ENCODE measurements at regions not wholly inside any gene's neighbourhood (a gene's known extent, or its start where the extent isn't known, plus 50 kb on each side); places are given as distances from the start of the nearest gene placed in this dataset.
"Not testable (repeated sequence)": the region's sequence is repeated elsewhere in the genome, so short reads cannot be mapped to it uniquely, and the experiment has no call there.

- DNase-seq (ENCODE audit: low read depth, low spot score) = no peak
These were observed 219.6 kb downstream of the RND3 start for GRCh38 chr2:150267651-150268415.

DNA sequence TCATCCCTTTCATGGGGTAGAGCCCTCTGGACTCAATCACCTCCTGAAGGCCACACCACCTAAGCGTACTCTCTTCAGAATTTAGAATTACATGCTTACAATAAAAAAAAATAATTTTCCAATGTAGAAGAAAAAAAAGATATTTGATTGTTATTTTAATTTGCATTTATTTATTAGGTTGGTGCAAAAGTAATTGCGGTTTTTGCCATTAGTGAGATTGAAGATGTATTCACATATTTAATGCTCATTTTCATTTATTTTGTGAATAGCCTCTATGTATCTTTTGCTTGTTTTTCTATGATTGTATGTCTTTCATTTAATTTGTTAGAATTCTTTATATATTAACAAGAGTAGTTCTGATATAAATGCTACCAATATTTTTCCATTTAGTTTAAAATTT, 220.5 kb downstream of the RND3 start:
- no peak for DNase-seq (ENCODE audit: low read depth, low spot score)

DNA sequence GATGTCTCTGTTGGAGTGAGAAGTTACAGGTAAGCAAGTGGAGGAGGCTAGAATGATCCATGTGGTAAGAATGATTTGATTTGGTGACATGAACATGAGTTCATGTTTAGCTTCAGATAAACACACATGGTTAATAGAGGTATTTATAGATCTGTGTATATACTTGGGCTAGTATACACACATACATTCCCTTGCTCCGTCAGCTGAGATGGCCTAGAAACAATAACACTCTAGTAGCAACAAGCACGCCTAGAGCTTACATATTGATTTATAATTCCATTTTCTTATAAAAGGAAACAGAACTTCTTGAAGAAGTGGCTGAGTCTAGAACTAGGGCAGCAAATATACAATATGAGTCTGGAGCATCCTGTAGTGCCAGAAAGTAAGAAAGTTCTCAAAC, 223.0 kb downstream of the RND3 start:
- DNase-seq (ENCODE audit: low read depth, low spot score) = no peak

DNA sequence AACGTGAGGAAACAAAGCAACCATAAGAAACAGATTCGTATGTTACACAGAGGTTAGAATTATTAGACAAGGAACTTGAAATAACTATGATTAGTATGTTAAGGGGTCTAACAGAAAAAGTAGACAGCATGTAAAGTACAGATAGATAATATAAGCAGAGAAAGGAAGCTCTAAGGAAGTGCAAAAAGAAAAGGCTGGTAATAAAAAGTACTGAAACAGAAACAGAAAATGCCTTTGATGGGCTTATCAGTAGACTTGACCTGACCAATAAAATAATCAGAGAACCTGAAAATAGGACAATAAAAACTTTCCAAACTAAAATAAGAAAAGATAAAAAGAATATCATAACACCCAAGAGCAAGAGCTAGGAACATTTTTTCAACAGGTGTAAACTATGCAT, 225.8 kb downstream of the RND3 start:
- no peak for DNase-seq (ENCODE audit: low read depth, low spot score)

GRCh38 chr2:150260636-150261035, 226.8 kb downstream of the RND3 start:
- no peak for DNase-seq (ENCODE audit: low read depth, low spot score)

DNA sequence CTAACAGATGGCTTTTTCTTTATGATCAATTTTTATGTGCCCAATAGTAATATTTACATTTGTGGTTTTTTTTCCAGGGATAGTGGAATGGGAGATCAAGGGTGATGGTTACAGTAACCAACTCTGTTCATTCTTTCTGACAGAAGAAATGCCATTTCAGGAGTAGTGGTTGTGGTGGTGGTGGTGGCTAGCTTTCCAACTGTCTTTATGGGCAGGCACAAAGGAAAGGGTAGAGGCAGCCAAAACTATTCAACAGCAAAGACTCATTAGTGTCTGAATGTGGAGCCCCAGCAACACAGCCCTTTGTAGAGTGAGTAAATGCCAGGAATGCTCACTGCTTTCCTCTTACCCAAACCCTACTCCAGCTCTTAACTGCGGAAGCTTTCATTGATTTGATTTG, 227.7 kb downstream of the RND3 start:
- peak; percentile 79 for DNase-seq (ENCODE audit: low read depth, low spot score)

DNA sequence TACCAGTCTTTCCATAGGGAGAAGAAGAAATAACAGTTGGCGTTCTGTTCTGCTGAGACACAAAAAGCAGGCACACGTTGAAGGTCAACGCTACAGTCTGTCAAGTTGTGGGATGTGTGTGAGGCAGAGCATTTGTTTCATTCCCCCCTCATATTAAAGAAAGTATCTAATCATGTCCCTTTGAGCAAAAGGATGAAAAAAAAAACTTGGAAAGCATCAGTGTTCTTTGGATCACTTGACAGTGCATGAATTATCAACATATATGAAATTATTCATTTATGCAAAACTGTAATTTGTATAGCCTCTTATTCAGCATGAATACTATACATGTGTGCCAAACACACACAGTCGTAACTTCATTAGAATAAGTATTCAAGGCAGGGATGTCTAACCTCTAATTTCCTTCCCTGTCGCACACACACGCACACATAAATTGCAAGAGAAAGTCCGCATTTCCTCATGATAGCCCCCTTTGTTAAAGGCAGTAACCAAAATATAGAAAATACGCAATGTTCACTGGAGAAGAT, 228.6 kb downstream of the RND3 start:
- no peak for DNase-seq (ENCODE audit: low read depth, low spot score)

- no peak for DNase-seq (ENCODE audit: low read depth, low spot score)
These were observed 230.7 kb downstream of the RND3 start for GRCh38 chr2:150256736-150257135.

DNA sequence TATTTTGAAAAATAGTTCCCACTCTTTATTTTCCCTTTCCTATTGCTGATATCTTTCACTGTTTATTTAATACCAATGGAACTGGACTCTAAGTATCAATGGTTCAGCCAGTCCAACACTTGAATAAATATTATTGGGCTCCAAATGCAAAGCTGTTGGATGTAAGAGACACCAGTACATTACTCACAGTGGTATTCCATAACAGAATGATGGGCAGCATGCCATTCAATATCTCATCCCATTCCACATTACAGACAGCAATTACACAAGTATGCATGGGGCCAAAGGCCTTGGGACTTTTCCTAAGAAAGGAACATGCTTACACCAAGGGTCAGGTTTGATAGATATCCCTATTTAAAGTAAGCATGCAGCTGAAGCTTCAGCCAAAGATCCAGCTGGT, 231.9 kb downstream of the RND3 start:
- DNase-seq (ENCODE audit: low read depth, low spot score) = no peak

GRCh38 chr2:150249735-150250134, 237.7 kb downstream of the RND3 start:
- not testable (repeated sequence) for DNase-seq (ENCODE audit: low read depth, low spot score)

GRCh38 chr2:150247481-150247880, 240.0 kb downstream of the RND3 start:
- no peak for DNase-seq (ENCODE audit: low read depth, low spot score)

- peak; percentile 72 for DNase-seq (ENCODE audit: low read depth, low spot score)
These were observed 252.6 kb downstream of the RND3 start for GRCh38 chr2:150234787-150235446.

DNA sequence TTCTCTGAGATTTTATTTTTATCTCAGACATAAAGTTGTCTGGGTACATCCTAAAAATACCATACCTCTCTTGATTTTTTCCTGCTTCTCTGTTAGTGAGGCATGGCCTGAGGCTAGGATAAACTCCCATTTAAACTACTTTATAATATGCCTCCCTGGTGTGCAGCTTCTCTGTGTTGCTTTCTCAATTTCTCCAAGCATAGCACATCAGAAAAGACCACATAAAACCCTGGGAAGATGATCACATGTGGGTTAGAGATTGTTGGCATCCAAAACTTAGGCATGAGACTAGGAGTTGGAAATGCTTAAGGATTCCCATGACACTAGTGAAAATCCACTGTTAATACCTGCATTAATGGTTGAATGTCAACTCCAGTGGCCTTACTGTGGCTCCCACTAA, 254.6 kb downstream of the RND3 start:
- no peak for DNase-seq (ENCODE audit: low read depth, low spot score)

DNA sequence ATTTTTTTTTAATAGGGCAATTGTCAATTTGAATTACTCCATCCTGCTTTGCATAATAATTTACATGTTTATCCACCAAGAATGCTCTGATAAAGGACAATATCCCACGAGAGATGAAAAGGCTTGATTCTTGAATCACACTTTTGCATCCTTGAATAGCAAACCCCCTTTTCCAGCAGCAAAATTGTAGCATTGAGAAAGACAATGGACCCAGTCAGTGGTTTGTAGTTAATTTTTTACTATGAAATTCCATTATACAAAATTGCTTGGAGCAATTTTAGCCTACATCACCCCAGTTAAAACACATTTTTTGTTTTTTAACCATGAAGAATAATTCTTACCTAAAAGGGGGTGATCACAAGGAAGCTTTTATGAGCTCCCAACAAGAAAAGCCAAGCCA, 255.1 kb downstream of the RND3 start:
- DNase-seq (ENCODE audit: low read depth, low spot score) = no peak

DNA sequence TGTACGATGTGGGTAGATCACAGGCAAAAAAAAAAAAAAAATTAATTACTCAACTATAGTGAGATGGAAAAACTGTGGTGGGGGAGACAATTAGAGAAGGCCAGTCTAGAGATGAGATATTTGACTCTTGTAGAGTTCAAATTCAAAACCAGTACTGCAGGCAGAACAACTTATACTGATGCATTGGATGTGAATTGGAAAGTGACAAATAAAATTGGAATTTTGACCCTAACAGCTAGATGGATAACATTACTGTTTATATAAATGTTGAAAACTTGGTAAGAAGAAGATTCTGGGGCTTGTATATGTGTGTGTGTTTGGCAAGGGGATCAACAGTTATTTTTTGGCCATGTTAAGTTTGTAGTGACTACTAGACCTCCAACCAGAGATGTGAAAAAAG, 256.9 kb downstream of the RND3 start:
- DNase-seq (ENCODE audit: low read depth, low spot score) = no peak

- no peak for DNase-seq (ENCODE audit: low read depth, low spot score)
These were observed 257.5 kb downstream of the RND3 start for GRCh38 chr2:150230004-150230403.

GRCh38 chr2:150228936-150229335, 258.5 kb downstream of the RND3 start:
- no peak for DNase-seq (ENCODE audit: low read depth, low spot score)

GRCh38 chr2:150225030-150225429, 262.4 kb downstream of the RND3 start:
- DNase-seq (ENCODE audit: low read depth, low spot score) = no peak

DNA sequence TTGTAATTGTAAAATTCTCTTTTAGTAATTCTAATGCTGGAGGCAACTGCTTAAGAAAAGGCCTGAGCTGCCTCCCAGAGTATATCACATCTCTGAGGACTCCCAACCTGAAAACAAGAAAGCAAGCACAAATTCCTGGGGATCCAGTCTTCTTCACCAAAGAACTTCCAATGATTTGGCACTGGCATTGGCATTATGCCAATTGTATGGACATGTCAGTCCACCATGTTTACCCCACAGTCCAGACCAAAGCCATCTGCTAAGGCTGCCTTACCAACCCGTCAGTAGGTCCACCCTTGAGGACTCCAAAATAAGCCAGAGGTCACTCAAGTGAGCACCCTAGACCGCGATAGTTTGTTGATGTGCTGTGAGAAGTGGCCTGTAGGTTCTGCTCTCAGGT, 263.1 kb downstream of the RND3 start:
- DNase-seq (ENCODE audit: low read depth, low spot score) = no peak

GRCh38 chr2:150222942-150223341, 264.5 kb downstream of the RND3 start:
- DNase-seq (ENCODE audit: low read depth, low spot score) = no peak

GRCh38 chr2:150222379-150222778, 265.1 kb downstream of the RND3 start:
- no peak for DNase-seq (ENCODE audit: low read depth, low spot score)

- no peak for DNase-seq (ENCODE audit: low read depth, low spot score)
These were observed 267.6 kb downstream of the RND3 start for GRCh38 chr2:150219861-150220260.

DNA sequence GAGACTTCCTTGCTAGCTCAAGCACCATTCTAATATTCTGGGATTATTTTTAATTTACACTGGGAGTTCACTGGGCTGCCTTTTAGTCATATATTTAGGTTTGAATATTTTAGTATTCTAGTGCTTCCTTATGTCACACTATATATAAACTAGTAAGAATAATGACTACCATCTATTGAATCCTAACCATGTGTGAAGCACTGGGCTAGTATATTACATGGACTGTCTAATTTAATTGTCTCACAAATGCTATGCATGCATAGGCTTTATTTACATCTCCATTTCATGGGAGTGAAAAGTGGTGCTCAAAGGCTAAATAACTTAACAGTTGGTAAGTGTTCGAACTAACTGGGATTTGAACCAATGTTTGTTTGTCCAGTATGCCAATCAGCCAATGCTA, 272.4 kb downstream of the RND3 start:
- no peak for DNase-seq (ENCODE audit: low read depth, low spot score)

Measured in astrocyte of the hippocampus (primary cell).